OCI-LY7 (cell line): ENCODE measurements at regions not wholly inside any gene's neighbourhood (a gene's known extent, or its start where the extent isn't known, plus 50 kb on each side); places are given as distances from the start of the nearest gene placed in this dataset.

ENCODE experiments used
- CTCF ChIP-seq: fragments of 200-600 bp; sonication (generic); conservative IDR thresholded peaks from 2 replicates; pipeline ENCODE4 v1.5.1; 2014; ENCODE audit warnings: mild to moderate bottlenecking, antibody characterized with exemption, low read length, moderate library complexity, mixed read lengths
- EZH2phosphoT487 ChIP-seq: fragments of 200-600 bp; sonication (generic); IDR thresholded peaks from 2 replicates; pipeline ENCODE4 v1.6.1; 2018; ENCODE audit warnings: low read depth, borderline replicate concordance, mild to moderate bottlenecking, mixed run types, antibody characterized with exemption, low read length, moderate library complexity, mixed read lengths

- TF ChIP-seq CTCF: no peak
- TF ChIP-seq EZH2phosphoT487: no peak
Measured at GRCh38 chr16:64397945-64398508, 723.8 kb downstream of the CDH11 start.
